HL-60 (cell line): ENCODE measurements at regions not wholly inside any gene's neighbourhood (a gene's known extent, or its start where the extent isn't known, plus 50 kb on each side); places are given as distances from the start of the nearest gene placed in this dataset.

Experiments
- GABPA ChIP-seq: IDR thresholded peaks from 2 replicates; pipeline ENCODE4 v1.6.1; 2012; ENCODE audit warnings: low read depth
- POLR2AphosphoS5 ChIP-seq: IDR thresholded peaks from 2 replicates; pipeline ENCODE4 v1.6.1; 2012; ENCODE audit warnings: low read depth
- REST ChIP-seq: IDR thresholded peaks from 2 replicates; pipeline ENCODE4 v1.6.1; 2012; ENCODE audit warnings: low read depth; ENCODE audit not compliant: insufficient replicate concordance
- TF ChIP-seq, protein P1 (sequence below): IDR thresholded peaks from one replicate; pipeline ENCODE4 v1.5.1; 2011; ENCODE audit warnings: low read length, control low read depth, inconsistent platforms; ENCODE audit not compliant: insufficient read depth

DNA sequence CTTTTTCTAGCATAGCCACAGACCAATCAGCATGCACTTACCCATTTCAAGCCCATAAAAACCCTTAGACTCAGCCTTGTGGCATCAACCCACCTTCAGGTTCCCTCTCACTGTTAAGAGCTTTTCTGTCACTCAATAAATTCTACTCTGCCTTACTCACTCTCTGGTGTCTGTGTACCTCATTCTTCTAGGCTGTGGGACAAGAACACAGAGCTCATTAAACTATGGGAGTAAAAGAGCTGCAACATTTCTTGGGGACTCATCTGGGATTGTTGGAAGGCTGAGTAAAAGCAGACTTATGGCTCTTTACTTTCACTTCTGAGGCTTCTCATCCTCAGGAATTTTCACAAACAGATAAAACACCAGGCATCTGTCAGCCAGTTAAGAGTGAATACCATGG is 879.3 kb downstream of the ROBO2 start:
- TF ChIP-seq, protein P1, sequence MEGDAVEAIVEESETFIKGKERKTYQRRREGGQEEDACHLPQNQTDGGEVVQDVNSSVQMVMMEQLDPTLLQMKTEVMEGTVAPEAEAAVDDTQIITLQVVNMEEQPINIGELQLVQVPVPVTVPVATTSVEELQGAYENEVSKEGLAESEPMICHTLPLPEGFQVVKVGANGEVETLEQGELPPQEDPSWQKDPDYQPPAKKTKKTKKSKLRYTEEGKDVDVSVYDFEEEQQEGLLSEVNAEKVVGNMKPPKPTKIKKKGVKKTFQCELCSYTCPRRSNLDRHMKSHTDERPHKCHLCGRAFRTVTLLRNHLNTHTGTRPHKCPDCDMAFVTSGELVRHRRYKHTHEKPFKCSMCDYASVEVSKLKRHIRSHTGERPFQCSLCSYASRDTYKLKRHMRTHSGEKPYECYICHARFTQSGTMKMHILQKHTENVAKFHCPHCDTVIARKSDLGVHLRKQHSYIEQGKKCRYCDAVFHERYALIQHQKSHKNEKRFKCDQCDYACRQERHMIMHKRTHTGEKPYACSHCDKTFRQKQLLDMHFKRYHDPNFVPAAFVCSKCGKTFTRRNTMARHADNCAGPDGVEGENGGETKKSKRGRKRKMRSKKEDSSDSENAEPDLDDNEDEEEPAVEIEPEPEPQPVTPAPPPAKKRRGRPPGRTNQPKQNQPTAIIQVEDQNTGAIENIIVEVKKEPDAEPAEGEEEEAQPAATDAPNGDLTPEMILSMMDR = no peak
- no peak for TF ChIP-seq POLR2AphosphoS5
- no peak for TF ChIP-seq REST
- no peak for TF ChIP-seq GABPA
